Panc1 (cell line): ENCODE measurements at regions not wholly inside any gene's neighbourhood (a gene's known extent, or its start where the extent isn't known, plus 50 kb on each side); places are given as distances from the start of the nearest gene placed in this dataset.
"Not testable (repeated sequence)": the region's sequence is repeated elsewhere in the genome, so short reads cannot be mapped to it uniquely, and the experiment has no call there.

ENCODE experiments used
- CTCF ChIP-seq: fragments of 450-650 bp; IDR thresholded peaks from 2 replicates; pipeline ENCODE4 v1.5.1; 2017; ENCODE audit warnings: mild to moderate bottlenecking
- POLR2AphosphoS5 ChIP-seq: IDR thresholded peaks from 2 replicates; pipeline ENCODE4 v1.6.1; 2012; ENCODE audit warnings: mild to moderate bottlenecking, low read depth, low read length, moderate library complexity
- REST ChIP-seq, 2 experiments: IDR thresholded peaks; 2 replicates each; pipeline ENCODE4 v1.6.1; 2011 to 2012; ENCODE audit warnings: low read depth in 2 of 2, control low read depth in 1 of 2, low read length in 1 of 2, mild to moderate bottlenecking in 1 of 2, moderate library complexity in 1 of 2; ENCODE audit not compliant: insufficient read depth in 1 of 2
- TCF7L2 ChIP-seq: IDR thresholded peaks from 2 replicates; pipeline ENCODE4 v1.6.1; 2011; ENCODE audit warnings: mild to moderate bottlenecking, low read depth, low read length, inconsistent platforms

GRCh38 chr5:50330633-50331032 lies 110.5 kb downstream of the EMB start:
- TF ChIP-seq CTCF; REST (IDR thresholded peaks at IDR 0.05; ENCODE audit: insufficient read depth in 1 of 2, low read depth in 2 of 2, low read length in 1 of 2); POLR2AphosphoS5; TCF7L2: not testable (repeated sequence)
